ENCODE measurements at regions not wholly inside any gene's neighbourhood (a gene's known extent, or its start where the extent isn't known, plus 50 kb on each side); places are given as distances from the start of the nearest gene placed in this dataset.

DNA sequence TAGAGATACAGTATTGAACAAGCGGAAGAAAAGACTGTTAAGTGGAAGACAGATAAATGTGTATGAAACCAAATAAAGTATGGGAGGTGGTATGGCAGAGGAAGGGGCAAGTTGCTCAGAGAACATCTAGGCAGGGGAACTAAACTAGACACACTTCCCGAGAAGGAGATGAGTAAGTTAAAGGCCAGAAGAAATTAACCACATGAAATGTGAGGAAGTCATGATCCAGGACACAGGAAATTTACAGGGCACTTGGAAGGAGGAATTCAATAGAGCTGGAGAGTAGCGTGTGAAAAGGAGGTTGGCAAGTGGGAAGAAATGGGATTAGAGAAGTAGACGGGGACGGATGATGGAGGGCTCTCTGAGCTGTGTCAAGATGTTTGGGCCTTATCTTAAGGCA is 208.8 kb downstream of the COG6 start:
- TF ChIP-seq, protein P1, sequence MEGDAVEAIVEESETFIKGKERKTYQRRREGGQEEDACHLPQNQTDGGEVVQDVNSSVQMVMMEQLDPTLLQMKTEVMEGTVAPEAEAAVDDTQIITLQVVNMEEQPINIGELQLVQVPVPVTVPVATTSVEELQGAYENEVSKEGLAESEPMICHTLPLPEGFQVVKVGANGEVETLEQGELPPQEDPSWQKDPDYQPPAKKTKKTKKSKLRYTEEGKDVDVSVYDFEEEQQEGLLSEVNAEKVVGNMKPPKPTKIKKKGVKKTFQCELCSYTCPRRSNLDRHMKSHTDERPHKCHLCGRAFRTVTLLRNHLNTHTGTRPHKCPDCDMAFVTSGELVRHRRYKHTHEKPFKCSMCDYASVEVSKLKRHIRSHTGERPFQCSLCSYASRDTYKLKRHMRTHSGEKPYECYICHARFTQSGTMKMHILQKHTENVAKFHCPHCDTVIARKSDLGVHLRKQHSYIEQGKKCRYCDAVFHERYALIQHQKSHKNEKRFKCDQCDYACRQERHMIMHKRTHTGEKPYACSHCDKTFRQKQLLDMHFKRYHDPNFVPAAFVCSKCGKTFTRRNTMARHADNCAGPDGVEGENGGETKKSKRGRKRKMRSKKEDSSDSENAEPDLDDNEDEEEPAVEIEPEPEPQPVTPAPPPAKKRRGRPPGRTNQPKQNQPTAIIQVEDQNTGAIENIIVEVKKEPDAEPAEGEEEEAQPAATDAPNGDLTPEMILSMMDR (conservative IDR thresholded peaks at IDR 0.05; ENCODE audit: low read depth in 2 of 2) = no peak
- TF ChIP-seq EZH2phosphoT487 (IDR thresholded peaks at IDR 0.05; ENCODE audit: unreplicated experiment) = no peak
- TF ChIP-seq NANOG (IDR thresholded peaks at IDR 0.05; ENCODE audit: borderline replicate concordance) = no peak
- TF ChIP-seq EZH2 (IDR thresholded peaks at IDR 0.05; ENCODE audit: low read depth, unreplicated experiment) = no peak
- TF ChIP-seq POLR2AphosphoS5 (IDR thresholded peaks at IDR 0.05; ENCODE audit: low read depth) = no peak
- TF ChIP-seq, protein P2, sequence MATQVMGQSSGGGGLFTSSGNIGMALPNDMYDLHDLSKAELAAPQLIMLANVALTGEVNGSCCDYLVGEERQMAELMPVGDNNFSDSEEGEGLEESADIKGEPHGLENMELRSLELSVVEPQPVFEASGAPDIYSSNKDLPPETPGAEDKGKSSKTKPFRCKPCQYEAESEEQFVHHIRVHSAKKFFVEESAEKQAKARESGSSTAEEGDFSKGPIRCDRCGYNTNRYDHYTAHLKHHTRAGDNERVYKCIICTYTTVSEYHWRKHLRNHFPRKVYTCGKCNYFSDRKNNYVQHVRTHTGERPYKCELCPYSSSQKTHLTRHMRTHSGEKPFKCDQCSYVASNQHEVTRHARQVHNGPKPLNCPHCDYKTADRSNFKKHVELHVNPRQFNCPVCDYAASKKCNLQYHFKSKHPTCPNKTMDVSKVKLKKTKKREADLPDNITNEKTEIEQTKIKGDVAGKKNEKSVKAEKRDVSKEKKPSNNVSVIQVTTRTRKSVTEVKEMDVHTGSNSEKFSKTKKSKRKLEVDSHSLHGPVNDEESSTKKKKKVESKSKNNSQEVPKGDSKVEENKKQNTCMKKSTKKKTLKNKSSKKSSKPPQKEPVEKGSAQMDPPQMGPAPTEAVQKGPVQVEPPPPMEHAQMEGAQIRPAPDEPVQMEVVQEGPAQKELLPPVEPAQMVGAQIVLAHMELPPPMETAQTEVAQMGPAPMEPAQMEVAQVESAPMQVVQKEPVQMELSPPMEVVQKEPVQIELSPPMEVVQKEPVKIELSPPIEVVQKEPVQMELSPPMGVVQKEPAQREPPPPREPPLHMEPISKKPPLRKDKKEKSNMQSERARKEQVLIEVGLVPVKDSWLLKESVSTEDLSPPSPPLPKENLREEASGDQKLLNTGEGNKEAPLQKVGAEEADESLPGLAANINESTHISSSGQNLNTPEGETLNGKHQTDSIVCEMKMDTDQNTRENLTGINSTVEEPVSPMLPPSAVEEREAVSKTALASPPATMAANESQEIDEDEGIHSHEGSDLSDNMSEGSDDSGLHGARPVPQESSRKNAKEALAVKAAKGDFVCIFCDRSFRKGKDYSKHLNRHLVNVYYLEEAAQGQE (IDR thresholded peaks at IDR 0.05; ENCODE audit: unreplicated experiment) = no peak
- TF ChIP-seq ZNF331 (CRISPR knock-in tag; IDR thresholded peaks at IDR 0.05; ENCODE audit: low read depth) = no peak
- TF ChIP-seq CREB1 (CRISPR knock-in tag; IDR thresholded peaks at IDR 0.05; ENCODE audit: low read depth) = no peak
- no peak for TF ChIP-seq STAT1 (IDR thresholded peaks at IDR 0.05; ENCODE audit: unreplicated experiment)
- TF ChIP-seq, protein P3, sequence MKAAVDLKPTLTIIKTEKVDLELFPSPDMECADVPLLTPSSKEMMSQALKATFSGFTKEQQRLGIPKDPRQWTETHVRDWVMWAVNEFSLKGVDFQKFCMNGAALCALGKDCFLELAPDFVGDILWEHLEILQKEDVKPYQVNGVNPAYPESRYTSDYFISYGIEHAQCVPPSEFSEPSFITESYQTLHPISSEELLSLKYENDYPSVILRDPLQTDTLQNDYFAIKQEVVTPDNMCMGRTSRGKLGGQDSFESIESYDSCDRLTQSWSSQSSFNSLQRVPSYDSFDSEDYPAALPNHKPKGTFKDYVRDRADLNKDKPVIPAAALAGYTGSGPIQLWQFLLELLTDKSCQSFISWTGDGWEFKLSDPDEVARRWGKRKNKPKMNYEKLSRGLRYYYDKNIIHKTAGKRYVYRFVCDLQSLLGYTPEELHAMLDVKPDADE (IDR thresholded peaks at IDR 0.05) = no peak

All from GM23338 (cell line).